NCI-H2227 (cell line): ENCODE measurements at regions not wholly inside any gene's neighbourhood (a gene's known extent, or its start where the extent isn't known, plus 50 kb on each side); places are given as distances from the start of the nearest gene placed in this dataset.

Experiments
- DNase-seq: peaks from one replicate; lab custom pipeline; 2025; ENCODE audit not compliant: unreplicated experiment; lab: John Stamatoyannopoulos, UW

GRCh38 chr7:121456785-121457359, 60.8 kb upstream of the FAM3C start:
- DNase-seq = no peak

GRCh38 chr7:121456015-121456414, 59.9 kb upstream of the FAM3C start:
- DNase-seq = no peak

GRCh38 chr7:121452389-121452788, 56.3 kb upstream of the FAM3C start:
- DNase-seq = no peak

- DNase-seq = no peak
These were observed 55.4 kb upstream of the FAM3C start for GRCh38 chr7:121451367-121452094.

GRCh38 chr7:121450631-121451198, 54.6 kb upstream of the FAM3C start:
- DNase-seq = no peak

GRCh38 chr7:121449735-121450240, 53.7 kb upstream of the FAM3C start:
- DNase-seq = no peak

GRCh38 chr7:121449329-121449728, 53.2 kb upstream of the FAM3C start:
- DNase-seq = peak; percentile 9

- no peak for DNase-seq
These were observed 52.3 kb upstream of the FAM3C start for GRCh38 chr7:121448429-121448828.

- DNase-seq = peak; percentile 77
These were observed 51.8 kb upstream of the FAM3C start for GRCh38 chr7:121447911-121448300.

- DNase-seq = no peak
These were observed 51.3 kb upstream of the FAM3C start for GRCh38 chr7:121447243-121447910.

GRCh38 chr7:121446526-121446925, 50.4 kb upstream of the FAM3C start:
- DNase-seq = no peak
